CD4-positive, alpha-beta memory T cell (primary cell): ENCODE measurements at regions not wholly inside any gene's neighbourhood (a gene's known extent, or its start where the extent isn't known, plus 50 kb on each side); places are given as distances from the start of the nearest gene placed in this dataset.

Experiments used
- CTCF ChIA-PET: fragments of 350-600 bp; sonication (Branson Sonifier 250); formaldehyde crosslinking; loops from one replicate; lab custom pipeline; 2021; ENCODE audit warnings: inconsistent platforms; ENCODE audit not compliant: partially characterized antibody; lab: Charles Lee
- POLR2A ChIA-PET: fragments of 350-600 bp; sonication (Branson Sonifier 250); formaldehyde crosslinking; loops from one replicate; lab custom pipeline; 2021; ENCODE audit not compliant: partially characterized antibody; lab: Charles Lee
- DNase-seq, 5 donors: peaks; one replicate each; pipeline versions ENCODE4 v3.0.0 to v3.0.0-alpha.2; 2020 to 2022; ENCODE audit warnings: mixed read lengths in 1 of 5
- H3K27ac ChIP-seq: one replicate; pipeline ENCODE4 v1.7.0; 2013; ENCODE audit warnings: low read depth, low read length
- H3K27me3 ChIP-seq: 2 replicates; pipeline ENCODE4 v1.7.0; 2013; ENCODE audit warnings: mild to moderate bottlenecking, low read length, moderate library complexity; ENCODE audit not compliant: insufficient read depth
- H3K36me3 ChIP-seq: 2 replicates; pipeline ENCODE4 v1.7.0; 2013; ENCODE audit warnings: mild to moderate bottlenecking, low read length, moderate library complexity; ENCODE audit not compliant: insufficient read depth
- H3K4me1 ChIP-seq: 2 replicates; pipeline ENCODE4 v1.7.0; 2013; ENCODE audit warnings: mild to moderate bottlenecking, low read length, moderate library complexity; ENCODE audit not compliant: insufficient read depth
- H3K4me3 ChIP-seq, 2 donors: one replicate each; pipeline ENCODE4 v1.7.0; 2013; ENCODE audit warnings: low read length in 2 of 2, mild to moderate bottlenecking in 1 of 2
- H3K9me3 ChIP-seq, 2 donors: one replicate each; pipeline ENCODE4 v1.7.0; 2013; ENCODE audit warnings: low read length in 2 of 2, control low read depth in 1 of 2; ENCODE audit not compliant: control insufficient read depth in 1 of 2
- H3K27ac Mint-ChIP-seq, 7 donors: one replicate each; pipeline ENCODE4 v1.8.0; 2020 to 2021; ENCODE audit warnings: mixed read lengths in 7 of 7, mild to moderate bottlenecking in 6 of 7, inconsistent platforms in 3 of 7, moderate library complexity in 3 of 7
- H3K27me3 Mint-ChIP-seq, 2 donors: one replicate each; pipeline ENCODE4 v1.8.0; 2020 to 2021; ENCODE audit warnings: mixed read lengths in 2 of 2
- H3K36me3 Mint-ChIP-seq, 2 donors: one replicate each; pipeline ENCODE4 v1.8.0; 2020 to 2021; ENCODE audit warnings: mixed read lengths in 2 of 2, inconsistent platforms in 1 of 2, mild to moderate bottlenecking in 1 of 2
- H3K4me1 Mint-ChIP-seq, 4 donors: one replicate each; pipeline ENCODE4 v1.8.0; 2020 to 2021; ENCODE audit warnings: mixed read lengths in 4 of 4, mild to moderate bottlenecking in 1 of 4
- H3K4me3 Mint-ChIP-seq, 8 donors: one replicate each; pipeline ENCODE4 v1.8.0; 2020 to 2021; ENCODE audit warnings: mixed read lengths in 8 of 8, mild to moderate bottlenecking in 7 of 8, moderate library complexity in 6 of 8, inconsistent platforms in 3 of 8
- H3K9me3 Mint-ChIP-seq, 8 donors: one replicate each; pipeline ENCODE4 v1.8.0; 2020 to 2021; ENCODE audit warnings: mixed read lengths in 8 of 8, mild to moderate bottlenecking in 5 of 8, inconsistent platforms in 3 of 8, moderate library complexity in 1 of 8
- intact Hi-C: fragments of 100-400 bp; cut with micrococcal nuclease; formaldehyde crosslinking; loops from one replicate; pipeline ENCODE4 v1.15.1; 2023

GRCh38 chr5:175286981-175287380, 157.0 kb downstream of the DRD1 start:
- no peaks in the 10 kb centered on the region for H3K4me1 ChIP-seq
- H3K36me3 ChIP-seq = no peaks in the 10 kb centered on the region
- H3K27me3 Mint-ChIP-seq = peaks cover 7 to 16% of the 10 kb centered on the region in 2 donors
- no peak overlapping the region for H3K27ac ChIP-seq
- H3K27ac Mint-ChIP-seq = no peak overlapping the region
- H3K4me3 ChIP-seq = no peak overlapping the region
- intact Hi-C loops = no loop called here
- no peak for DNase-seq
- H3K9me3 Mint-ChIP-seq = peaks cover 0 to 2% (median 0%) of the 10 kb centered on the region in 8 donors
- no peak overlapping the region for H3K4me3 Mint-ChIP-seq
- H3K9me3 ChIP-seq = no peaks in the 10 kb centered on the region
- ChIA-PET CTCF (no interaction called here), POLR2A (no interaction called here)
- H3K4me1 Mint-ChIP-seq = no peaks in the 10 kb centered on the region
- H3K36me3 Mint-ChIP-seq = no peaks in the 10 kb centered on the region
- no peaks in the 10 kb centered on the region for H3K27me3 ChIP-seq

DNA sequence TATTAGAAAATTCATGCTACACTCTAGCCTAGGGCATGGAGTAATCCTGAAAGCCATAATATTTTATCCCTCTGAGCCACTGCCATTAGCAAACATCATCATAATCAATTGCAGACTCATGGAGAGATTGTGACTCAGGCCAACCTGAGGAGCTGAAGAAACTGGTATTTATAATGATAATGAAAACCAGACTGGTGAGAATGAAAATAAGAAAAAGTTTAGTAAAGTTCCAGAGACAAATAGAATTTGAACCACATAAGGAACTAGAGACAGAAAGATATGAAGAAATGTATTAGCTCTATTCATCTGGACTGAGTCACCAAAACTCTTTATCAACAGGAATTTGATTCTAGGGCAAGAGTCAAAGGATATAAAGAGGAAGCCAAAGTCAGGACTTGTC, 158.7 kb downstream of the DRD1 start:
- no peak for DNase-seq
- Mint-ChIP-seq H3K9me3 (peaks cover 0 to 2% (median 0%) of the 10 kb centered on the region in 8 donors), H3K27ac (no peak overlapping the region), H3K4me3 (no peak overlapping the region), H3K4me1 (no peaks in the 10 kb centered on the region), H3K27me3 (peaks cover 7 to 14% of the 10 kb centered on the region in 2 donors), H3K36me3 (no peaks in the 10 kb centered on the region)
- H3K4me1 ChIP-seq = no peaks in the 10 kb centered on the region
- H3K27ac ChIP-seq = no peak overlapping the region
- no peaks in the 10 kb centered on the region for H3K9me3 ChIP-seq
- POLR2A ChIA-PET = no interaction called here
- H3K27me3 ChIP-seq = no peaks in the 10 kb centered on the region
- no peak overlapping the region for H3K4me3 ChIP-seq
- intact Hi-C loops = no loop called here
- H3K36me3 ChIP-seq = no peaks in the 10 kb centered on the region
- CTCF ChIA-PET = no interaction called here

DNA sequence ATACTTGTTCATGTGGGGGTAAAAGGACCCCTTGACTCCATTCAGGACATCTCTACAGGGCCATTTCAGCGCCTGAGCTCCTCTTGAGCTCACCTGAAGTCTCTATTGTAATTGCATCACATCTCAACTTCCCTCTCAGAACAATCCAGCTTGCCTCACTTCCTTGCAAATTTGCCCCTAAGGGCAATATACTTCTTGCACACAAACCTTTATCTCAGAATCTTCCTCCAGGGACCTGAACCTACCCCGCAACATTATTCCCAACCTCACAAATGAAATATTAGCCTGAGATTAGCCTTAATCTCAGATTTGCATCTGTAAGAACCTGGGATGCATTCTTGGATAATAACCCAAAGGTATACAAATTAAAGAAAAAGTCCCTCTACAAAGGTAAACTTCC, 159.2 kb downstream of the DRD1 start:
- ChIA-PET CTCF (no interaction called here), POLR2A (no interaction called here)
- intact Hi-C loops = no loop called here
- no peak overlapping the region for H3K4me3 ChIP-seq
- Mint-ChIP-seq H3K4me1 (no peaks in the 10 kb centered on the region), H3K27ac (no peak overlapping the region), H3K4me3 (no peak overlapping the region), H3K36me3 (no peaks in the 10 kb centered on the region), H3K9me3 (peaks cover 0 to 2% (median 0%) of the 10 kb centered on the region in 8 donors), H3K27me3 (peaks cover 7 to 14% of the 10 kb centered on the region in 2 donors)
- H3K27ac ChIP-seq = no peak overlapping the region
- H3K36me3 ChIP-seq = no peaks in the 10 kb centered on the region
- no peaks in the 10 kb centered on the region for H3K27me3 ChIP-seq
- H3K9me3 ChIP-seq = no peaks in the 10 kb centered on the region
- DNase-seq = no peak
- no peaks in the 10 kb centered on the region for H3K4me1 ChIP-seq

DNA sequence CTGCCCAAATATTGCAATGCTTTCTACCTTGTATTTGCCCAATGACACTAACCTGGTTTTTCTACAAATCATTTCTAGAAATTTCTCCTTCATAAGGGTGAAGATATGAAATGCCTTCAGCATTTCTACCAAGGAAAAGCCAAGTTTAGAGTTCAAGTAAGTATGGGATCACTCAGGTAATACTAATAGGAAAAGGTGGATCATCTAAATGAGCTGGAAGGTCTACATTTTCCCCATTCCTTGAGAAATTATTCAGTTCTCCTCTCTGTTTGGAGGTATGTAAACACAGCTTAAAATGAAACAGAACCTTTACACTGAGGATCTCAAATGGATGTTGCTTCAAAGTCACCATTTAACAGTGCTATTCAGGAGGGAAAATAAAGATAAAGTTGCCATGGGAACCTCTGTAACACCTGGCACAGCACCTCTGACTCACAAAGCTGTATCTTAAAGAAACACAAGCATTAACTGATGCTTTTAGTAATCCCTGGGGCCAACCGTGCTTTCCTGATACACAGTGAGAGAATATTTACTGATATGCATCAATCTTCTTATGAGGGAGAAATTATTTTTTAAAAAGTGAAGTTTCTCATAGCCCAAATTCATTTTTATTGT, 161.3 kb downstream of the DRD1 start:
- CTCF ChIA-PET = no interaction called here
- H3K27ac Mint-ChIP-seq = no peak overlapping the region
- H3K9me3 Mint-ChIP-seq = peaks cover 0 to 4% (median 0%) of the 10 kb centered on the region in 8 donors
- no peak for DNase-seq
- POLR2A ChIA-PET = no interaction called here
- intact Hi-C loops = no loop called here
- H3K4me1 ChIP-seq = no peaks in the 10 kb centered on the region
- H3K27me3 ChIP-seq = no peaks in the 10 kb centered on the region
- no peak overlapping the region for H3K4me3 Mint-ChIP-seq
- no peak overlapping the region for H3K27ac ChIP-seq
- H3K27me3 Mint-ChIP-seq = peaks cover 11 to 15% of the 10 kb centered on the region in 2 donors
- H3K36me3 ChIP-seq = no peaks in the 10 kb centered on the region
- no peak overlapping the region for H3K4me3 ChIP-seq
- H3K9me3 ChIP-seq = no peaks in the 10 kb centered on the region
- H3K4me1 Mint-ChIP-seq = no peaks in the 10 kb centered on the region
- H3K36me3 Mint-ChIP-seq = no peaks in the 10 kb centered on the region

DNA sequence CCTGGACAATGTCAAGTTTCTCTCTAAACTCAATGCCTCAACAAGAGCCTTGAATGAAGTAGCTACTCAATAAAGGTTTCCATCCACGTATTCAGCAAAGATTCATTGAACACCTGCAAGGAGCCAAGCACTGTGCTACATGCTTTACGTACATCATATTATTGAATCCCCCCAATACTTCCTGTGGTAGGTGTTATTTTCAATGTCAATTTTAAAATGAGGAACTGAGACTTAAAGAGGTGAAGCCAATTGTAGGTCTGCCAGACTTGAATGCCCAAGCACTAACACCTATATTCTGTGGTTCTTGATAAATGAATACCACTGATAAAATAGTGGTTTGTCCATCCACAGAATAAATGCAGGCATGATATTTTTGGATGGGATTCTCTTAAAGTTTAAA, 162.3 kb downstream of the DRD1 start:
- no peak overlapping the region for H3K27ac Mint-ChIP-seq
- DNase-seq = no peak
- intact Hi-C loops = no loop called here
- H3K27me3 ChIP-seq = no peaks in the 10 kb centered on the region
- H3K4me3 Mint-ChIP-seq = no peak overlapping the region
- H3K36me3 Mint-ChIP-seq = no peaks in the 10 kb centered on the region
- H3K27ac ChIP-seq = no peak overlapping the region
- ChIA-PET POLR2A (no interaction called here), CTCF (no interaction called here)
- no peaks in the 10 kb centered on the region for H3K9me3 ChIP-seq
- H3K4me1 ChIP-seq = no peaks in the 10 kb centered on the region
- H3K4me1 Mint-ChIP-seq = no peaks in the 10 kb centered on the region
- peaks cover 0 to 4% (median 0%) of the 10 kb centered on the region in 8 donors for H3K9me3 Mint-ChIP-seq
- no peak overlapping the region for H3K4me3 ChIP-seq
- peaks cover 16 to 17% of the 10 kb centered on the region in 2 donors for H3K27me3 Mint-ChIP-seq
- no peaks in the 10 kb centered on the region for H3K36me3 ChIP-seq

- no peaks in the 10 kb centered on the region for H3K4me1 ChIP-seq
- no peak overlapping the region for H3K27ac Mint-ChIP-seq
- ChIA-PET POLR2A (no interaction called here), CTCF (no interaction called here)
- H3K36me3 Mint-ChIP-seq = no peaks in the 10 kb centered on the region
- H3K4me3 Mint-ChIP-seq = no peak overlapping the region
- peaks cover 16 to 17% of the 10 kb centered on the region in 2 donors for H3K27me3 Mint-ChIP-seq
- no peak overlapping the region for H3K27ac ChIP-seq
- H3K27me3 ChIP-seq = no peaks in the 10 kb centered on the region
- intact Hi-C loops = no loop called here
- H3K9me3 Mint-ChIP-seq = peaks cover 0 to 4% (median 0%) of the 10 kb centered on the region in 8 donors
- H3K36me3 ChIP-seq = no peaks in the 10 kb centered on the region
- no peaks in the 10 kb centered on the region for H3K4me1 Mint-ChIP-seq
- no peak overlapping the region for H3K4me3 ChIP-seq
- no peaks in the 10 kb centered on the region for H3K9me3 ChIP-seq
- DNase-seq = no peak
These were observed 162.7 kb downstream of the DRD1 start for GRCh38 chr5:175281257-175281656.

- peaks cover 0 to 4% (median 0%) of the 10 kb centered on the region in 8 donors for H3K9me3 Mint-ChIP-seq
- no peaks in the 10 kb centered on the region for H3K4me1 Mint-ChIP-seq
- H3K4me1 ChIP-seq = no peaks in the 10 kb centered on the region
- no peak overlapping the region for H3K4me3 ChIP-seq
- H3K27ac ChIP-seq = no peak overlapping the region
- no peaks in the 10 kb centered on the region for H3K27me3 ChIP-seq
- H3K27ac Mint-ChIP-seq = no peak overlapping the region
- peaks cover 11 to 16% of the 10 kb centered on the region in 2 donors for H3K27me3 Mint-ChIP-seq
- ChIA-PET POLR2A (no interaction called here), CTCF (no interaction called here)
- no peaks in the 10 kb centered on the region for H3K36me3 Mint-ChIP-seq
- no peak overlapping the region for H3K4me3 Mint-ChIP-seq
- intact Hi-C loops = no loop called here
- H3K9me3 ChIP-seq = no peaks in the 10 kb centered on the region
- no peak for DNase-seq
- H3K36me3 ChIP-seq = no peaks in the 10 kb centered on the region
These were observed 164.5 kb downstream of the DRD1 start for GRCh38 chr5:175279506-175279905.
